ENCODE measurements at regions not wholly inside any gene's neighbourhood (a gene's known extent, or its start where the extent isn't known, plus 50 kb on each side); places are given as distances from the start of the nearest gene placed in this dataset.

DNA sequence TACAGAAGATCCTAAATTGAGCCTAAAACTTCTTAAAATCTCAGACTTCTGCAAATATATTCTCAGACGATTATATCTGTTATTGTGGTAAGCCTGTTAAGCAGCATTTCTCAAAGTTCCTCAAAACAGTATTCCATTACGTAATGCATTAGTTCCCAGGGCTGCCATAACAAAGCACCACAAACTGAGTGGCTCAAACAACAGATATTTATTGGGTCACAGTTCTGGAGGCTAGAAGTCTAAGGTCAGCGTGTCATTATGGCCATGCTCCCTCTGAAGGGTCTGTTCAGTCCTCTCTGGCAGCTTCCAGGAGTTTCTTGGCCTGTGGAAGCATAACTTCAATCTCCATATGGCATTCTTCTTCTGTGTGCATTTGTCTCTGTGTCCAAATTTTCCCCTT is 103.5 kb upstream of the ST6GALNAC5 start:
- DNase-seq (ENCODE audit: low read depth) = no peak

DNA sequence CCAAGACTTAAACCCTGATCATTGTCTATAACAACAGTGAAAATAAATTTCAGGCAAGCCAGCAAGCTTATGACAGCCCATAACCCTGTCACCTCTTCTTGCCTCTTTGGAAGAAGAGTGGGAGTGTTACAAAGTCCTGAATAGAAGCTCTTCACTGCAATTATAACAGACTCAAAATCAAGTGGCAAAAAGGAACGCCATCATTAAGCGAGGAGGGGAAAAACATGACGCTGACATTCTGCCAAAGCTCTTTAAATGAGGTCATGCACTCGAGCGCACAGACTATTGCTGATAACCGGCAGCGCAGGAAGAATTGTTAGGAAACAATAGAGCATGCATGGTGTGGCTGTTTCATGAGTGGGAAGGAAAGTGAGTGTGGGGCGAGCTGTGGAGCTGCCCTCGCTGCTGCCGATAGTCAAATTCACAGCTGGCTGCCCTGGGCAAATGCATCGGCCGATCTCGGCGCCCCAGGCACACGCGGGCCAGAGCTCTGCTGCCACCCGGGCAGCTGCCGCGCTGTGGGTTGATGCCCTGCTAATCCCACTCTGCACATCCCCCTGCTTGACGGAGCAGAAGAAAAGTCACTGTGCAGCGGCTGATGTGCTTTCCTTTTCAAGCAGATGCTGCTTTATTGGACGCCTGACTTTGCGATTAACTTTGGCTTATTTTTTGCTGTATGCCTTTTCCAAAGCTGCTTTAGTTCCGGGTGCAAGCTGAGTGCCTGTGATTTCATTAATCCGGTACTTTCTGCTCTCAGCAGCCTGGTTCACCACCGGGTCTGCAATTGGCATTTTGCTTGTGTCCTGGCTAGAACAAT is 102.4 kb upstream of the ST6GALNAC5 start:
- no peak for DNase-seq (ENCODE audit: low read depth)

DNA sequence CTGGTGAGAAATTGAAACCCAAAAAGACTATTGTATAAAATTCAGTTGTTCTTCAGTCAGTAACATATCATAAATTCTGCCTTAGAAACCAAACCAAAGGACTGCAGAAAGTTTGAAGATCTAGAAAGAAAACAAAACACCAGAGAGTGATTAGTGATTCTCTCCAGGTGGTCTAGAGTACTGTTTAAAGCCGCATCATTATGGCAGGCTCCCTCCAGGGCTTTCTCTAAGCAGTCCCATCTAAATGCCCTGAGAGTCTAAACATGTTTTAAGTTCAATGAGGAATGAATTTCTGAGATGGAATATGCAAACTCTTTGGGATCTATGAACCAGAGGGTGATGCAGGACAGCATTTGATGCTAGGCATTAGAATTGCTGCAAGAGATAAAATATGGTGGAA is 100.9 kb upstream of the ST6GALNAC5 start:
- DNase-seq (ENCODE audit: low read depth) = no peak

DNA sequence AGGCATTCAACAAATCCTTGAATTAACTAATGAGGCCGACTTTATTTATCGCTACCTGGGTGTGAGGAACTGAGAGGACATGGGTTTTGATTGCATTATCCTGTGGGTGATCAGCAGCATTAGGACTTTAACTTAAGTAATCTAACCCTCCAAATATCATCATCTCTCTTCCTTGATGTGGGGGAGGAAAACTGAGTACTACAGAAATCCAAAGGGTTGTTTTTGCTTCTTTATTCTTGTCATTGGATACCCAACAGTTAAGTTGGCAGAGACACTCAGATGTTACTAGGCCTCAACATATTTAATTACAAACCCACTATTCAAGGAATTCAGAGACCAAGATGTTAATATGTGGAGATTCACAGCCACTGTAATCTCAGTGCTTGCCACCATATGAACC is 97.4 kb upstream of the ST6GALNAC5 start:
- no peak for DNase-seq (ENCODE audit: low read depth)

DNA sequence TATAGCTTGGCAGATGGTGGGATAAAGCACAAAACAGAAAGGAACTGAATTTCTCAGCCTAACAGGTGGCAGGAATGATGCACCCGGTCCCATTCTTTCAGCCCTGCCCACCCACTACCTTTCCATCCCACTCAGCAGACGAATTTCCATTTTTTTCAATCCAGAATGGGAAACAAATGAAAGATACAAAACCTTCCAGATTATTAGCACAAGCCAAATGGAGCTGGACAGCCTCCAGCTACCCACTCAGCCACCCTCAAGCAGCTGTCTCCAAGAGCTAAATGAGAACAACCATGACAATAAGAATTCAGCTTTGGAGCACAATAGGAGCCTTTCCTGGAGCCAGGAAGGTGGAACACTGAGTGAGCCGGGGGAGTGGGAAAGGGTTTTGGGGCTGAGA is 96.3 kb upstream of the ST6GALNAC5 start:
- DNase-seq (ENCODE audit: low read depth) = no peak

DNA sequence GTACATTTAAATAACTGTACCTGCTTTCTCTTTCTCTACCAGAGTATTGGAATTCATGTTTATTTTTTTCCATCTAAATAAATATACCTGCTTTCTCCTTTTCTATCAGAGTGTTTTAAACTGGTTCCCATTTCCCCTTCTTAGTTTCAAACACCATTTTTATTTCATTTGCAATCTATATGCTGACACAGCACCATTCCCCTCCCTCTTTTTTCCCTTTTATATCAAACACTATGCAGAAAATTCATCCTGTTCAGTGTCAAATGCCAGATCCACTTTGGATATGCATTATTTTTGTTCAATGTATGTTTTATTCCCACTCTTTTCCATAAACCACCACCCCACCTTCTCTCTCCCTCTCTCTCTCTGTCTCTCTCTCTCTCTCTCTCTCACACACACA is 85.8 kb upstream of the ST6GALNAC5 start:
- no peak for DNase-seq (ENCODE audit: low read depth)

DNA sequence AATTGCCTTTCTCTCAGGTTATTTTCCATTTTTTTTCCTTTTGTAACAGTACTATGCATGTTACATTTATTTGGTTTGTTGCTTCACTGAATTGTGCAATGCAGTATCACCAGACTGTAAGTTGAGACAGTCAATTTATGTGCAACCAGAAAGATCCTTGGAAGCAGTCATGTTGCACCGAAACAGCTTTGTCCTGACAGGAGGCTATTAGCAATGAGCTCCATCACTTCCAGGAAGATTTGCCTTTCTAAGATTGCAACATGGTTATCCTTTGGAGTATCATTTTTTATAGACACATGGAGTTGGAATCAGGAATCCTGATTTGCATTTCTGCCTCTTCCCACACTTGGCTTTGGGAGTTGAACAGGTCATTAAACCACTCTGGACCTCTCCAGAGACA is 84.5 kb upstream of the ST6GALNAC5 start:
- peak; percentile 29 for DNase-seq (ENCODE audit: low read depth)

DNA sequence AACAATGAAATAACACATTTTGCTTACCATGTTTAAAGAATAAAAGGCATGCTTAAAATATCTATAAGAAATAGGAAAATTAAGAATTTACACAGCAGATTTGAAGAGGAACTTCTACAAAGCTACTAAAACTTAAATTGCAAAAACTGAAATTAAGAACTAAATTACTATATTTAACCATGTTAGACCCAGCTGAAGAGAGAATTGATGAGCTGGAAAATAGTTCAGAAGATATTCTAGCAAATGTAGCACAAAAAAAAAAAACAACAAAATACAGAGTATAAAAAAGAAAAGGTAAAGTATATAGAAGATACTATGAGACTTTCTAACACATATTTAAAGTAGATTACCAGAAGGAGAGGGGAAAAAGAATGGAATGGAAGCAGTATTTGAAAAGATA is 82.8 kb upstream of the ST6GALNAC5 start:
- no peak for DNase-seq (ENCODE audit: low read depth)

DNA sequence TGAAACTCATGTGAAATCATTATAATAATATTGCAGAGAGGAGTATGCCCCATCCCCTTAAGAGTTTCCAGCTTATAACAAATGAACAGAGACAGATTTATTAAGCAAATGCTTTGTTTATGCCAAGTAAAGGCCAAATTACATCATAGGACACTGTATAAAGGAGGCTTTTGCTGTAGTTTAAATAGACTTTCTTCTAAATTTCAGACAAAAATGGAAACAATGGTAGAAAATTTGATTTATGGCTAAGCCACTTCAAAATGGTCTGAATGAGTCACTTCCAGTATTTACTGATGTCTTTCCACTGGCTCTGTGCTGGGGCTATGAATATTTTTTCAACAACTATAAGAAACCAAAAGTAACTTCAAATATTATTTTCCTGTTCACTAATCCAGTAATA is 81.1 kb upstream of the ST6GALNAC5 start:
- DNase-seq (ENCODE audit: low read depth) = no peak

DNA sequence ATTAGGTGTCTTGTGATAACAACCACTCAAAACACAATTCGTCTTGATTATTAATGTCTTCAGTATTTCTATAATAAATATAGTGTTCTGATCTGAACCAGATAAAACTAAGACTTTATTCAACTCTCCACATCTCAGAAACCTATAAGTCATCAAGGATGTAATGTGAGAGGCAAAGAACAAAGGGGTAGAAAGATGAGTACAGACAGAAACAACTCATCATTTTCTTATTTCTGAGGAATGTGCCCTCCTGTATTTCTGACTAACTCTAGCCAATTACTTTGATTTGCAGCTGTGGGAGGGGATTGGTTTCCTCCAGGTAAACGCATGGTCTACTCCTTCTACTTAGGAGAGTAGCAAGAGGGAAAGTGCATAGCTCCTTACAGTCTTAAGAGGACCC is 73.7 kb upstream of the ST6GALNAC5 start:
- DNase-seq (ENCODE audit: low read depth) = no peak

DNA sequence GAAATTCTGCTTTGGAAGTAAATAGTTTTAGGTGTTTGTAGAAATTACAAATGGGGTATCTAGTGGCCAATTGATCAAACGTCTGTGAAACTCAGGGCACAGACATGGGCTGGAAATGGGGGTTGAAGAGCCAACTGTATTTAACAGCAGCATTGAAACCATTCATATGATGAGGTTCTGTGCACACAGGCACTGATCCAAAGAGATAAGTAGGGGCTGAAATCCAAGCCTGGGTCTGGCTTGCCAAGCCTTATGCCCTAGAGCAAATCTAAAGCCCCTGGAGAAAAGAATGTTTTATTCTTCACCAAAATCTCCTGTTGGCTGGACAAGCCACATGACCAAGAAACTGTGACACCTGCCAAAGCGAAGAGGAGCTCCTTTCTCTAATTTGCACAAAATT is 67.6 kb upstream of the ST6GALNAC5 start:
- no peak for DNase-seq (ENCODE audit: low read depth)

DNA sequence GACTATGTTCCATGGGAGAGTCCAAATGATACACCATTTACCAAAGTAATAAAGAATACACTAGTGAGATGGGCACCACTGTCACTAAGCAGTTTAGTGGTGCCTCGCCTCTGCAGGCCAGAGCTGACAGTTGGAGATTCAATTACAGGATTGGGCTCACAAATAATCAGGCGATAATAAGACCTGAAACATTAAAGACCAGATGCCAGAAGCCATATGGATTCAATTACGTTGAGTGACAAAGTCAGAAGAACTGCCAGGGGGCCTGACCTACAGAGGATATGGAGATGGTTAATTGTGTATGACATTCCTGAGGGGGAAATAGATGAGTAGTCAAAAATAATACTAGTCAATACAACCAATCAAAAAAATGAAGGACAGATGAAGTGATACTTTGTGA is 65.2 kb upstream of the ST6GALNAC5 start:
- DNase-seq (ENCODE audit: low read depth) = no peak

DNA sequence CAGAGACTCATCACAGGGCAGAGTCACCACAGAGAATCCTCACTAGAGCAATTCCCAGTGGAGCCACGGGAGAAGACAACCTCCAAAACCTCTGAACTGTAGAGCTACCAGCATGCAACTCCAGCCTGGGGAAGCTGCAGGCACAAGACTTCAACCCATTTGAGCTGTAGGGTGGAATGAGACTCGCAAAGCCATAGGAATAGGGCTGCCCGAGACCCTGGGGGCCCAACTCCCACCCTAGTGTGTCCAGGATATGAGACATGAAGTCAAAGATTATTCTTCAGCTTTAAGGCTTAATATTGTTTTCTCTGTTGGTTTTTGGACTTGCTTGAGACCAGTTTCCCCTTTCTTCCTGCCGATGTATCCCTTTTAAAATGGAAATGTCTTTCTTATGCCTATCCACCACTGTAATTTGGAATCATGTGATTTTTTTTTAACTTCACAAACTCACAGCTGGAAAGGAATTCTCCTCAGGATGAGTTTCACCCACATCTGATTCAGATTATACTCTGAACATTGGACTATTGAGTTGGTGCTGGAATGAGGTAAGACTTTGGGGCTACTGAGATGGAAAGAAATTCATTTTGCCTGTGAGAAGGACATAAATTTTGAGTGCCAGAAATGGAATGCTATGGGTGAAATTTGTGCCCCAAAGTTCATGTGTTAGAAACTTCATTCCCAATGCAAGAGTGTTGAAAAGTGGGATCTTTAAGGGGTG is 59.6 kb upstream of the ST6GALNAC5 start:
- no peak for DNase-seq (ENCODE audit: low read depth)

Data from forelimb muscle (tissue), 1 donor.